OCI-LY3 (cell line): ENCODE measurements at regions not wholly inside any gene's neighbourhood (a gene's known extent, or its start where the extent isn't known, plus 50 kb on each side); places are given as distances from the start of the nearest gene placed in this dataset.

Experiments
- EZH2phosphoT487 ChIP-seq: fragments of 200-600 bp; shearing (Covaris generic); IDR thresholded peaks from 2 replicates; pipeline ENCODE4 v1.6.1; 2018; ENCODE audit warnings: antibody characterized with exemption, mixed run types, low read depth
- TF ChIP-seq, protein P1 (sequence below): fragments of 200-600, 300-600 bp; sonication (generic); IDR thresholded peaks from 2 replicates; pipeline ENCODE4 v1.5.1; 2014; ENCODE audit warnings: antibody characterized with exemption, low read length, low read depth

DNA sequence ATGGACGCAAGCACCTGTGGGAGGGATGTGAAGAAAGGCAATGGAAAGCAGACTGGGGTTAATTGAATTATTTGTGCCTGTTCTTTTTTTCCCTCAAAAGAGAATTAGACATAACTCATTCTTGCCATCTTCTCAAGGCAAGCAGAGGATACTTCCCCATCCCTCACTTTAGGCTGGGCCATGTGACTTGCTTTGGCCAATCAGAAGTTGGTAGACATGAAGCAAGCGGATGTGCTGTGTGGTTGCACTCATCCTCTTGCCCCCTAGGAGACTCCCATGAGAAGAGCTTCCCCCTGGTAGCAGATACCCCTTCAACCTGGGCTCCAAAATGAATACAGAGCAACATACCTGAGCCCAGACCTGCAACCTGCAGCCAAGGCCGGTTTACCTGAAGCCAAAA, 124.4 kb upstream of the ZC3H12C start:
- TF ChIP-seq, protein P1, sequence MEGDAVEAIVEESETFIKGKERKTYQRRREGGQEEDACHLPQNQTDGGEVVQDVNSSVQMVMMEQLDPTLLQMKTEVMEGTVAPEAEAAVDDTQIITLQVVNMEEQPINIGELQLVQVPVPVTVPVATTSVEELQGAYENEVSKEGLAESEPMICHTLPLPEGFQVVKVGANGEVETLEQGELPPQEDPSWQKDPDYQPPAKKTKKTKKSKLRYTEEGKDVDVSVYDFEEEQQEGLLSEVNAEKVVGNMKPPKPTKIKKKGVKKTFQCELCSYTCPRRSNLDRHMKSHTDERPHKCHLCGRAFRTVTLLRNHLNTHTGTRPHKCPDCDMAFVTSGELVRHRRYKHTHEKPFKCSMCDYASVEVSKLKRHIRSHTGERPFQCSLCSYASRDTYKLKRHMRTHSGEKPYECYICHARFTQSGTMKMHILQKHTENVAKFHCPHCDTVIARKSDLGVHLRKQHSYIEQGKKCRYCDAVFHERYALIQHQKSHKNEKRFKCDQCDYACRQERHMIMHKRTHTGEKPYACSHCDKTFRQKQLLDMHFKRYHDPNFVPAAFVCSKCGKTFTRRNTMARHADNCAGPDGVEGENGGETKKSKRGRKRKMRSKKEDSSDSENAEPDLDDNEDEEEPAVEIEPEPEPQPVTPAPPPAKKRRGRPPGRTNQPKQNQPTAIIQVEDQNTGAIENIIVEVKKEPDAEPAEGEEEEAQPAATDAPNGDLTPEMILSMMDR: no peak
- TF ChIP-seq EZH2phosphoT487: no peak
